NCI-H1092 treated with DMSO at 0.1 percent for 48 hours (cell line): ENCODE measurements at regions not wholly inside any gene's neighbourhood (a gene's known extent, or its start where the extent isn't known, plus 50 kb on each side); places are given as distances from the start of the nearest gene placed in this dataset.

Source experiments
- DNase-seq: peaks from one replicate; lab custom pipeline; 2025; lab: John Stamatoyannopoulos, UW

DNA sequence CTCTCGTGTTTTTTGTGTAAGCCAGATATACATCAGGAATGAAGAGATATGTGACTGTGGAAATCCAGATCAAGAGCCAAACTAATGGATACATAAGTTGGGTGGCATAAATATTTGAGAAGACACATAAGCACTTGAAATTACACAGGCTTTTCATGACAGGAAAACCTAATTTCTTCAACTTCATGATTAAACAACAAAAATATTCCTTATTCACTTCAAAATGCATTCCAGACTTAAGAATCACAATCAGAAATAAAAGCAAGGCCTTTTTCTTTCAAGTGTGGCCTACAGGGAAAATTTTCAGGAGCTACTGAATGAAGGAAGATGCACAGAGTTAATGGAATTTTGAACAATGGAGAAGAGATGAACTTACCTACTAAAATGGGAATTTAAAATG lies 515.6 kb downstream of the FOXG1 start:
- DNase-seq, result no peak

DNA sequence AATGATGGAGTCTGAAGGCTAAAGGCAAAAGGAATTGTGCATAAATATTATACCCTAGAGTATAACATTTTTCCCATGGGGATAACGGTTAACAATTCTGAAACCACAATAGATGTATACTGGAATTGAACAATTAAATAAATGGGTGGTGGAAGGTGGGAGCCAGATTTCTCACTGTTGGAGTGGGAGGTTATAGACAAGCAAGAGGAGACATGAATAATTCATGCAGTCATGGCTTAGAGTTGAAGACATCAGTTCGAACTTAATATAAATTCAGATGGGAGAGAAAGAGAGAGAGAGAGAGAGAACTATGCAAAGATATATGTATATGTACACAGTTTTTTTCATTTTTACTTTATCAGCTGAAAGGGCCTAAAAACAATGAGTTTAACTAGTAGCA lies 523.9 kb downstream of the FOXG1 start:
- no peak for DNase-seq

DNA sequence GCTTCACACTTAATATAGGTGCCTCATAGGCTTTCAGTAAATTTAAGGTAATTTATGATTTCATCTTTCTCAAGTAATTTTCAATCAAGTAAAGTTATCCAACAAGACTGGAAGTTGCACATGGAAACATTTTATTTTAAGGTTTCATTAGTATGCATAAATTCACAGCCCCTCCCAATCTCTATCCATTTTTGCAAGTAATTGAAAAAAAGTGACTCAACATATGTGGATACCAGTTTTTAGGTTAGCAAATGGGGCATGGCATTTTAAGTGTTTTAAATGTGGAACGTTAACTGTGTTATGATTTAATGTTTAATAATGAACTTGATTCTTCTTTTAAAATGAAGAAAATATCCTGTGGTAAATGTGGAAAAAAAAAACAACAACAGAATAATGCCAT lies 532.8 kb downstream of the FOXG1 start:
- DNase-seq, result no peak

DNA sequence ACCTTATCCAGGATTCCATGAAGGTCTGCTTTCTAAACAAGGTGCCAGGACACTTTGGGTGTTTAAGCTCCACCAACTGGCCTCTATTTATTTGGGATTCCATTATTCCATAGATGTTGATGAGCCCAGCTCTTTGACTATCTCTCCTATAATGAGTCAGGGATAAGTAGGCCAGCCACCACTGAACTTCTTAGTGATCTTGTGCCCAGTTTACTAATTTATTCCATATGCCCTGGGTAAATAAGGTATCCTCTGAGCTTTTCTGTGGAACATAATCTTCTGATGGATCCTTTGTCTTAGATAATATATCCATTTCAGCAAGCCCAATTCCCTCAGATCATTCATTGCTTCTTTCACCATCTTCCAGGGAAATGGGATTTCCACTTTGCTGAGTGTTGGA lies 535.0 kb downstream of the FOXG1 start:
- DNase-seq, result no peak

DNA sequence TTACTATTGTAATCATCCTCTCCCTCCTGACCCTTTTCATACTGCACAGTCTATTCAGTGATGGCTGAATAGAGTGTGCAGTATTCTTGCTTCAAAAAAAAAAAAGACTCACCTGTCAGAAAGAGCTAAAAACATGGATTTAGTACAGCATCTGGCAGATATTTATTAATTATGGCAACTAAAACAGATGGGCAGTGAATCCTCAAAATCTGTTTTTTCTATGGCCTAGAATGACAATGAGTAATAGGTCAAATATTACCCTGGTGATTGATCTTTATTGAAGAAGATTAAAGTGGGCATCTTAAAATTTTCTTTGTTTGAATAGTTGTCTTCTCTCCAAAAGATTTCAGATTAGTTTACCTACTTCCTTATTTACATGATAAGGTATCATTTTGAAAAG lies 543.6 kb downstream of the FOXG1 start:
- DNase-seq, result no peak

DNA sequence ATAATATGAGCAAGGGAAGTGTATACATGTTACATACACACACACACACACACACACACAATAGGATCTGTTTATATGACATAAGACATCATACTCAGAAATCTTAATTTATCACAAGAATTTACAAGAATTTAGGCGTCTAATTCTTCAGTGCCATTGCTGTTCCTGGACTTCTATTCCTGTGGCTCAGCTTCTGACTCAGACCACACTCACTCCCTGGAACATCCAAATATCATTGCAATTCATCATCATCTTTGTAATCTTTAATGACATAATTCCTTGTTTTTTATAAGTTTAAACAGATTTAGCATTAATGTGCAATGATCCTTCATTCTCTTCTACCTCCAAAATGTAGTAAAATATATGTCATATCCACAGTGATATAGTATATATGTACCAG lies 544.2 kb downstream of the FOXG1 start:
- DNase-seq, result no peak

DNA sequence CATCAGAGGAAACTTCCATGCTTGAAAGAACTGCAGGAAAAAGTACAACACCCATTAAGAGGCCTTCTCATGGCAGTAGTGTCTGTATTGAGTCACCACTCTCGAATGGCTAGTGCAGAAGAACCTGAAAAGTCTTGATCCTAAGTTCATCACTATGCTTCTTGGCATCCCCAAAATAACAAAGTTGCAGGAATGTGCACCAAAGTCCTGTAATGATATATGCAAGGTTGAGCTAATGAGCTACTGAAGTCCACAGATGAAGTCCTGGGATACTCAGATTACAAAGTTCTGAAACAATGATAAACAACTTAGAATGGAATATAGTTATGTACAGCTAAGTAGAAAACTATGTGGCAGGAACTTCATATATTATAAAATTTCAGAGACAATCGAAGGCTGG lies 545.4 kb downstream of the FOXG1 start:
- DNase-seq, result no peak

DNA sequence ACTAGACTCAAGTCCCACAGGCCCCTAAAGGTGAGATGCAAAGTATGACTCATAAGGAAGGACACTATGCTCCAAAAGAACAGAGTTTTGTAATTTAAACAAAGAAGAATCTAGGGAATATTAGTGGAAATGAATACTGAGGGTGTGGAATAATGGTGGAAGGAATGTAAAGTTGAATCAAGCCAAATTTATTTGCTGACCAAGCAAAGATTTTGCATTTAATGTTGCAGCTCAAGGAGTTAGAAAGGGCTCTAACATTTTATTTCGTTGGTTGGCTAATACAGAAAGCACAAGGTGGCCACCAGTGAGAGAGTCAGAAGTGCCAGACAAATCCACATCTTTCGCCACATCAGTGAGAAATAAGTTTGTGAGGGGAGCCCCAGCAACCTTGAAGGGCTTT lies 550.3 kb downstream of the FOXG1 start:
- no peak for DNase-seq

DNA sequence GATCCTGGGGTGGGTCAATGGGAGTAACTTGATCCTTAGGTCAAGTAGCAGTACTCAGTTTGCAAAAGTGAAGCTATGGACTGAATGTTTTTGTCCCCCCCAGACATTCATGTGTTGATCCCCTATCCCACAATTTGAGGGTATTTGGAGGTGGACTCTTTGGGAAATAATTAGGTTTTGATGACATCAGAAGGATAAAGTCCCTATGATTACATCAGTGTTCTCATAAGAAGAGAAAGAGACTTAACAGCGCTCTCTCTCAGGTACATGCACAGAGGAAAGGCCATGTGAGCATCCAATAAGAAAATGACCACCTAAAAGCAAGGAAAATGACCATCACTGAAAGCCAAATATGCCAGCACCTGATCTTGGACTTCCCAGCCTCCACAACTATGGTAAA lies 550.8 kb downstream of the FOXG1 start:
- no peak for DNase-seq

DNA sequence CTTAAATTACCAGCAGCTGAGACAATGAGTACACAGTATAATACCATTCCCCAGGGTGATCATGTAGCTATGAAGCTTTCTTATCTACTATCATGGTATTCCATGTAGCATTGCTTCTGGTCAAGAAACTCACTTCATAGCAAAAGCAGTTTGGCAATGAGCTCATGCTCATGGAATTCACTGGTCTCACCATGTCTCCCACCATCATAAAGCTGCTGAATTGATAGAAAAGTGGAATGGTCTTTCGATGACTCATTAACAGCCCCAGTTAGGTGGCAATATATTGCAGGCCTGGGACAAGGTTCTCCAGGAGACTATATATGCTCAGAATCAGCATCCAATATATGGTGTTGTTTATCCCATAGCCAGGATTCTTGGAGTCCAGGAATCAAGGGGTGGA lies 553.7 kb downstream of the FOXG1 start:
- no peak for DNase-seq

DNA sequence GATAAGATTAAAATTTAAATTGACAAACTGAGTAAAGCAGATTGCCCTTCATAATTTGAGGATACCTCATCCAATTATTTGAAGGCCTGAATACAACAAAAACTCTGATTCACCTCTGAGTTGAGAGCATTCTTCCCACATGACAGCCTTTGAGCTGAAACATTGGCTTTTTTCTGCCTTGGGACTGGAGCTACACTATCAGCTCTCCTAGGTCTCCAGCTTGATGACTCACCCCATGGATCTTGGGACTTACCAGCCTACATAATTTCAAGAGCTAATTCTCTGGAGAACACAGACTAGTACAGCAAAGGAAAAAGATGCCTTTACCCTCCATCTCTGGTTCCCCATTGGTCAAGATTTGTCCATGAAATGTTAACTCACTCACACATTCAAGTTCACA lies 555.1 kb downstream of the FOXG1 start:
- no peak for DNase-seq

DNA sequence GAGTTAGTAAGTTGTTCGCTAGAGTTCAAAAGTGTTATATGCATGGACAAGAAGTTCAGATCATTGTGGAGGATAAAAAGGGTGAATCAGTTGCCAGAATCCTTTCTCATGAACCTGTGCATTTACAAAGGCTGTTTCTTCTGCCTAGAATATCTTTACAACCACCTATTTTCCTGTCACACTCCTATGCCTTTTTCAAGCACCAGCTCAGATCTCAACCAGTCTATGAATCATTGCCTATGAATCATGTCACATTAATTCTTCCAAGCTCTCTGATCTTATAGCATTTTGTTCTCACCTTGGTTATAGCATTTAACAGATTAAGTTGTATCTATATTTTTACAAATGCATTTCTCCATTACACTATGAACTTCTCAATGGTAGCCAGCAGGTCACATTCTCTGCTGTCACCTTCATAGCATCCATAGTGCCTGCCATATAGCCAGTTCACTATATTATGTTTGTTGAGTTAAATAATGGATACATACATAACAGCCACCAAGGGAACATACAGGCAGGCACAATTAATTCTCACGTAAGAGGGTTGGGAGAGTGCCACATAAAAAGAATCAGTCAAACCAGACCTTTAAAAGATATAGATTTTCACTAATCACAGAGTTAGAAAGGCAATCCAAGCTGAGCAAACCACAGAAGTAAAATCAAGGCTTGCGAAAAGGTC lies 573.0 kb downstream of the FOXG1 start:
- DNase-seq, result no peak

DNA sequence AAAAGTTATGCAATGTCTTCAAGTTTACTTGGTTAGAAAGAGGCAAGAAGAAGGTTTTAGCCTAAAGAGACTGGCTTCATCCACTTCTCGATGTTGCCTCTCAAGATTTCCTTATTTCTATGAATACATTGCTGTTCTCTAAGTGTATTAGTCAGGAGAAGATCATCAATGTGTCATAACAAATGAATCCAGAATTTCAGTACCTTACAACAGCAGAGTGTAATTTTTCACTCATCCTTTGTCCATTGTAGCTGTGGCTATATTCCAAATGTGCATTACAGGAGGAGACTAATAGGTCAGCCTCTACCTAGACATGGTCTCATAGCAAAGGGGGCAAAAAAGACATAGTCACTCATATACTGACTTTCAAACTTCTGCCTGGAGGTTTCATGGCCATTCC lies 579.1 kb downstream of the PRKD1 start:
- no peak for DNase-seq

DNA sequence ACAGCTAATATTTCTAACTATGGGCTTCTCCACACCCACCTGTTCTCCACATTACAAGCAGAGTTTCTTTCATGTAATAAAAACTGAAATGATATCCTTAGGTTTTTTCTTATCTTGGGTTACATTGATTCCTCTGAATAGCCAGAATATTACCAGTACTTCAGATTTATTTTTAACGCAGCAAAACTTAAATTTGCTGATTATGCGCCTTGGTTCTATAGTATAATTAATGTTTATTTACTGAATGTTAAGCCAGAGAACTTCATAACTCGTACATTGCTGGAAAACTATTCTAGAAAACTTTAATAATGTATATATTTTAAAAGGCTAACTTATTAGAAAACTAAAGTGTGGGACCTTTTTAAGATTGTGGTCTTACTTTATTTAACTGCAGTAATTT lies 577.2 kb downstream of the PRKD1 start:
- DNase-seq, result no peak

DNA sequence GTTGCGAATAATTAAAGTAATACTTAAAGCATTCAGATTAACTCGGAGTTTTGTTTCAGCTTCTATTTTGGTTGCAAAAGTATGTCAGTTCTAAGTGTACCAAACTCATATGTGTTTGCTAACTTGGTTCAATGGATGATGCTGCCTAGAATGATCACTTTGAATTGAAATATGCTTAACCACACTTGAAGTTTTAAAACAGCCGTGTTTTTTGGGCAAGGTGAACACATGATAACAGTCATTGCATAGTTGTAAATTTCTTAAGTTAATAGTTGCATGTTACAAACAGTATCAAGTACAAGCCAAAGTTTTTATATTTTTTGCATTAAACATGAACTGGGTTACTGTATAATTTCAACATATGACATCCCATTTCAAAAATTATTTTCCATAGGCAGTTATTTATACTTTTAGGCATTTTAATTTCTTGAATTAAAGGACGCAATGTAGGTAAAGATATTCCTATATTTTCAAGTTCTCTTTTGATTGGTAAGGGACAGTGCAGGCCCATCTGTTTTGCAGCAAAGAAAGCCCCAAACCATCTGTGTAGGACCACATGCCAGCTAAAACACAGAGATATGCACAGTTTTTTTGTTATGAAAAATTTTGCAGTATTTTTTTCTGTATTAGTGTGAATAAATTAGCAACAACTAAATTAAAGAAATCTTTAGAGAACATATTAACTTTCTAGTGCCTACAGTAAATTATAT lies 575.5 kb downstream of the PRKD1 start:
- no peak for DNase-seq

DNA sequence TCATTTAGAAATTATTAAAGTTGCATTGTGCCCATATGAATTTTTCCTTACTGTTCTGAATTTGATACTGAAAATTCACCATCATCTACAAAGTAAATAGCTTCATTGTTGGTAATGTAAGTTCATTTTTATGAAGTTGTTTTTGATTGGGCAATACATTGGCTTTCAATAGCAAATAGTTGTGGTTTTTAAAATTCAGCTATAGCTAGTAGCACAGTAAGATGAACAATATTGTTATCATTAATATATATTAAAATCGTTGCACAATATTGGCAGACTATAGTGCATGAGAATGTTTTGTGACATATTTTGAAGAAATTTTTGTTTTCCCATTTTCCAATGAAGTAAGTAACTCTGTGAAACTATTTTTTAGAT lies 575.0 kb downstream of the PRKD1 start:
- DNase-seq, result no peak

DNA sequence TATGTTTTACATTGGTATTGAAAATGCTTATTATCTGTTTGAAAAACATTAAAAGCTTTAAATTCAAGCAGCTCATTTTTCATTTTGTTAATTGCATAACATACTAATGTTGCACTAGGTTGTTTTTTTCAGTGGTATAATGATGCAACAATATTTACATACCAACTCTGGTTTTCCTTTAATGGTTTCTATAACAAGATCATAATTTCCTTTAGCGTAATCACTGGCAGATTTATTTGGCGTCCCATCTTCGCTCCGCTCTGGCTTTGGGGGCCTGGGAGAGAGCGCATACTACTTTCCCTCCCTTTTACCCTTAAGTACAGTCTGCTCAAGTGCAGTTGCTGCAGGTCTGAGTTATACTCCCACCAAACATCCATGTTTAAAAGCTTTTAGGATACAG lies 574.1 kb downstream of the PRKD1 start:
- no peak for DNase-seq

DNA sequence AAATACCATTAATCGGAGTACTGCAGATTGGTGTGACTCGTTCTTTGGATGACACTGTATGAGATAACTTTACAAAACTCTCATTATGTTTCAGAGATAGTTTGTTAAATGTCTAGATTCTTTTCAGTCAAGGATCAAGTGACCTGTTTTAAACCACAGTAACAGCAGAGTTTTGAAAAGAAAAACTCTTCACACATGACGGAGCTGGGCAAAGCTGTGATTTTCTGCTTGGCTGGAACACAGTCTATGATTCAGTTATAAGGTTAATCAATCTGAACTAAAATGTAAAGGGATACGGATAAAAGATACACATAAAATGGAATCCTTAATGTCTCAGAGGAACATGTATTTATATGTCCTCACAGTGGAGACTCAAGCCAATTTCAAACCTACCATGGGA lies 573.2 kb downstream of the PRKD1 start:
- DNase-seq, result no peak

DNA sequence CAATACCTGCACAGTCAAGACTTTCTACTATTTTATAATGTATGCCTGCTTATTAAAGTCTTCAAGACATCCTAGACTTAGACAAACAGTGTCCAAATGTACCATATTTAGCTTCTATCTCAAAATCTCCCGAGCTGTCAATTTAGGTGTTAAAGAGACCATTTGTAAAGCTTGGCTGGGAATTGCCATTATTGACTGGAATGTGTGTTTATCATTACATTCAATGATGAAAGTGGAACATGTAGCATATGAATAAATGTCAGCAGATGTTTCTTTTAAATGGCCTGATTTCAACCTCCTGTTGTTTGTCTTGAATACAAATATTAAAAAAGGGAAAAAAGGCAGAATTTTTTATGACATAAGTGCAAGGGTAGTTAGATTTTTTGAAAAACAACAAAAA lies 572.3 kb downstream of the PRKD1 start:
- no peak for DNase-seq

DNA sequence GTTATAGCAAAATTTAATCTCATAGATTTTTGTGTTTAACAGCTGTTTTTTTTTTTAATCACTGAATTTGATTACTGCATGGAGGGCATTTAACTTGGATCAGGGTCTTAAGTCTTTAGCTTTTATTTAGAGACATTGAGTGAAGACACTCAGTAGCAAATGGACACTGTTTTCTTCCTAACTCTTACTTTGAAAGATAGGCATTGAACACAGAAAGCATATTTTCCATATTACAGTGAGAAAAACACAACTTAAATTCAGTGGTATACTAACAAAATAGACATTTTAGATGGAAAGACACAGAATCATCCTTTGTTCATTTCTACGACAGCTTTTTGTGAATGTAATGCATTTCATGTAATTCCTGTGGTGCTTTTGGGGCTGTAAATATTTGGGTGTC lies 571.8 kb downstream of the PRKD1 start:
- DNase-seq, result no peak

DNA sequence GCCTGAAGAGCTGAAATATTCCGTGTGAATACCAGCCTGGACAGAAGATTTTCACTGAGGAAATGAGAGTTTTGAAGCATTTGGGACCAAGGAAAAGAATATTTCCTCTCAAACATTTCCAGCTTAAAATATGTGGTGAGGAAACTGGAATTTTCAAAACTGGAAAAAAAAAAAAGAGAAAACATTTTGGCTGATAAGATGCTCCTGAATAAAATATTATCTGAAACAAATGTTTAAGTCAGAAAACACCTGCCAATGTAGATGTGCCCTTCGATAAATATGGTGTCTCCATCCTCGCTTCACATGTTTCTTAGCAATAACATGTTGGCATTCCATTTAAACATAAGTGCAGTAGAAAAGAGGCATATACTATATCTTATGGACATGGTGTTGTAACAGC lies 567.0 kb downstream of the PRKD1 start:
- no peak for DNase-seq

DNA sequence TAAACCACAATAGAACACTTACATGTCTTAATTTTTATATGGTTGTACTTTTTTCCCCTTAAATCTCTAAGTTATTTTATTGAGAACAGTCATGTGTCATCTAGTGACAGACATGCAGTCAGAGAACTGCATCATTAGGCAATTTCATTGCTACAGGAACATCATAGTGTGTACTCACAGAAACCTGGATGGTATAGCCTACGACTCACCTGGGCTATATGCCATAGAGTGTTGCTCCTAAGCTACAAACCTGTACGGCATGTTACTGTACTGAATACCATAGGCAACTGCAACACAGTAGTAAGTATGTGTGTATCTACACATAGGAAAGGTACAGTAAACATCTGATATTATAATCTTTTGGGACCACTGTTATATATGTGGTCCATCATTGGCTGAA lies 557.6 kb downstream of the PRKD1 start:
- no peak for DNase-seq

DNA sequence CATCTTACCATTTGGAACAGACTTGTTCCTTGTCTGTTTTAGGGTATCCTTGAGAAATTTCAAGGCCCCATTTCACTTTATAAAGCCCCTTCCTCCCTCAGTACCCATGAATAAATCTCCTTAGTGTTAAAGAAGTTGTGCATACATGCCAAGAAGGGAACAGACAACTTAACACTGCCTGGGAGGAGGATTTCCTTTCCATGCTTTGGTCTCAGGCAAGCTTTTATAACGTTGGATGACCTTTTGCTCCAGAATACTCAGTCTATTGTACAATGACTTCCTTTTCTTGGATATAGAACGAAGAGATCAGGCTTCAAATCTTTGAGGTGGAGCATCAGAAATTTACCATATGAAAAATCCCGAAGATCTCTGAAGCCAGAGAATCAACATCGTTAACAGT lies 551.4 kb downstream of the PRKD1 start:
- no peak for DNase-seq

DNA sequence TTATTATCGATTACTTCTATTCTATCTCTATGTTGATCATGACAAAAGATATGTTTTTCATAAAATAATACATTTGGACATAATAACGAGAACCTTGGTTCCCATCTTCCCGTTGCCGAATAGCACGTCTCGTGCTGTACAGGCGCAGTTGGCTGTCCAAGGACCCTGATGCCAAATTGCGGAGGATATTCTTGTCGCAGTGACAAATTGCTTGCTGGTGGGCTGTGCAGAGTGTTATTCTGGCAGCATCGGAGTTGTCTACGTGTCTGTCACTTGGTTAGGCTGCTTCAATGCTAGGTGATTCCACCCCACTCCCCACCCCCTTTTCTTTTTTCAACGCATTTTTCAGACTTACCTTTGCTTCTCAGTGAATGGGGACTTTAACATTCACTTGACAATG lies 546.8 kb downstream of the PRKD1 start:
- DNase-seq, result no peak
